ENCODE measurements at regions not wholly inside any gene's neighbourhood (a gene's known extent, or its start where the extent isn't known, plus 50 kb on each side); places are given as distances from the start of the nearest gene placed in this dataset.
"Not testable (repeated sequence)": the region's sequence is repeated elsewhere in the genome, so short reads cannot be mapped to it uniquely, and the experiment has no call there.

DNA sequence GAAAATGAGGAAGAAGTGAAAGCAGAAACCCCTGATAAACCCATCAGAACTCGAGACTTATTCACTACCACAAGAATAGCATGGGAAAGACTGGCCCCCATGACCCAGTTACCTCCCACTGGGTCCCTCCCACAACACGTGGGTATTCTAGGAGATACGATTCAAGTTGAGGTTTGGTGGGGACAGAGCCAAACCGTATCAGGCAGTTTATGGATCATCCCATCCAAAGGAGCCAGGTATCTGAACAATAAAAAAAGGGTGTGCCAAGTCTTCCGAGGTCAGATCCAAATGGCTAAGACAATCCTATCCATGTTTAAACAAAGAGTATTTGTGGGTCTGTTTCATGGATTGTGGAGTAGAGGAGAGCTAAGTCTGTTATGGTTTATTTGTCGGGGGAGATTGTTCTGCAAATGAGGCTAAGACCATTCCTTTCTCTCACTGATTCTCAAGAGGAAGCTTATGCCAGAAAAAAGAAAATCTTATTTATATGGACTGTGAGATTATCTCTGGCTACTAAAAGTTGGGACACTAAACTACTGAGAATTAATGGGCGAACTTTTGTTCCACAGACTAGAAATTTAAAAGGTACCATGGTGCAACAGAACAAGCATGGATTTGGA is 203.7 kb downstream of the IPMK start:
- DNase-seq = no peak
- Histone ChIP-seq H3K36me3 (no peaks in the 10 kb centered on the region), H3K9me3 (no peaks in the 10 kb centered on the region), H3K27ac (no peak overlapping the region), H3K27me3 (no peaks in the 10 kb centered on the region), H3K4me1 (no peaks in the 10 kb centered on the region), H3K4me3 (no peak overlapping the region)
- ATAC-seq = no peak
- TF ChIP-seq, protein P1, sequence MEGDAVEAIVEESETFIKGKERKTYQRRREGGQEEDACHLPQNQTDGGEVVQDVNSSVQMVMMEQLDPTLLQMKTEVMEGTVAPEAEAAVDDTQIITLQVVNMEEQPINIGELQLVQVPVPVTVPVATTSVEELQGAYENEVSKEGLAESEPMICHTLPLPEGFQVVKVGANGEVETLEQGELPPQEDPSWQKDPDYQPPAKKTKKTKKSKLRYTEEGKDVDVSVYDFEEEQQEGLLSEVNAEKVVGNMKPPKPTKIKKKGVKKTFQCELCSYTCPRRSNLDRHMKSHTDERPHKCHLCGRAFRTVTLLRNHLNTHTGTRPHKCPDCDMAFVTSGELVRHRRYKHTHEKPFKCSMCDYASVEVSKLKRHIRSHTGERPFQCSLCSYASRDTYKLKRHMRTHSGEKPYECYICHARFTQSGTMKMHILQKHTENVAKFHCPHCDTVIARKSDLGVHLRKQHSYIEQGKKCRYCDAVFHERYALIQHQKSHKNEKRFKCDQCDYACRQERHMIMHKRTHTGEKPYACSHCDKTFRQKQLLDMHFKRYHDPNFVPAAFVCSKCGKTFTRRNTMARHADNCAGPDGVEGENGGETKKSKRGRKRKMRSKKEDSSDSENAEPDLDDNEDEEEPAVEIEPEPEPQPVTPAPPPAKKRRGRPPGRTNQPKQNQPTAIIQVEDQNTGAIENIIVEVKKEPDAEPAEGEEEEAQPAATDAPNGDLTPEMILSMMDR (IDR thresholded peaks at IDR 0.05) = no peak
- no peak for TF ChIP-seq POLR2A (IDR thresholded peaks at IDR 0.05)
- 44% methylated on average over 7 of the region's 7 CpGs for WGBS (ENCODE audit: insufficient coverage, low coverage, low lambda C conversion rate, missing lambda C conversion rate)
- intact Hi-C loops (cut with DNase I) = loop anchor here (10.0 kb wide), 2 partner anchors 349 to 719 kb away; no protein-coding TSS in a partner anchor

DNA sequence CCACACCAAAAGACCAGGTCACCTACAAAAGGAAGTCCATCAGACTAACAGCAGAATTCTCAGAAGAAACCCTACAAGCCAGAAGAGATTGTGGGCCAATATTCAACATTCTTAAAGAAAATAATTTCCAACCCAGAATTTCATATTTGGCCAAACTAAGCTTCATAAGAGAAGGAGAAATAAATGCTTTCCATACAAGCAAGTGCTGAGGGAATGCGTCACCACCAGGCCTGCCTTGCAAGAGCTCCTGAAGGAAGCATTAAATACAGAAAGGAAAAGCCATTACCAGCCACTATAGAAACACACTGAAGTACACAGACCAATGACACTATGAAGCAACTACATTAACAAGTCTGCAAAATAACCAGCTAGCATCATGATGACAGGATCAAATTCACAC is 209.0 kb downstream of the IPMK start:
- ATAC-seq; H3K4me3 ChIP-seq; H3K27ac ChIP-seq; H3K9me3 ChIP-seq; H3K27me3 ChIP-seq; intact Hi-C loops (cut with DNase I); H3K36me3 ChIP-seq; H3K4me1 ChIP-seq; DNase-seq: not testable (repeated sequence)
- 67% methylated on average over 1 of the region's 1 CpG for WGBS (ENCODE audit: insufficient coverage, low coverage, low lambda C conversion rate, missing lambda C conversion rate)

DNA sequence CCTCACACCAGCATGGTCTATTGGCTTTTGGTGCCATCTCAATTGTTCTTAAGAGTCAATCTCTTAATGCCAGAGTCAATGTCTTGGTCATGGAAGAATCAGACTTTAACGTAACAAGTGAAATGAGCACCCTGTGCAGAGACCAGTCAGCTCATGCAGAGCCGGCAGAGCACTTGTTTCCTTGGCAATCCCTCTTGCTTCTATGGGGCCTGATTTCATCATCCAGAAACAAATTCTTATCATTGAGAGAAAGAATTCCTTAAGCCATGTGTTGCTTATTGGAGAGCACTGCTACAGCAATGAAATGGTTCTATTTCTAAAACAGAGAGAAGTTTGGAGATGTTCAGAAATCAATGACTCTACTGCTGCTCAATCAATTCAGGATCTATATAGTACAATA is 212.8 kb downstream of the IPMK start:
- no peak for DNase-seq
- Histone ChIP-seq H3K9me3 (no peaks in the 10 kb centered on the region), H3K27me3 (no peaks in the 10 kb centered on the region), H3K36me3 (no peaks in the 10 kb centered on the region), H3K4me3 (no peak overlapping the region), H3K4me1 (no peaks in the 10 kb centered on the region), H3K27ac (no peak overlapping the region)
- no peak for ATAC-seq
- TF ChIP-seq, protein P1 (IDR thresholded peaks at IDR 0.05) = no peak
- TF ChIP-seq POLR2A (IDR thresholded peaks at IDR 0.05) = no peak
- intact Hi-C loops (cut with DNase I) = no loop called here
- 79% methylated on average over 2 of the region's 2 CpGs for WGBS (ENCODE audit: insufficient coverage, low coverage, low lambda C conversion rate, missing lambda C conversion rate)

DNA sequence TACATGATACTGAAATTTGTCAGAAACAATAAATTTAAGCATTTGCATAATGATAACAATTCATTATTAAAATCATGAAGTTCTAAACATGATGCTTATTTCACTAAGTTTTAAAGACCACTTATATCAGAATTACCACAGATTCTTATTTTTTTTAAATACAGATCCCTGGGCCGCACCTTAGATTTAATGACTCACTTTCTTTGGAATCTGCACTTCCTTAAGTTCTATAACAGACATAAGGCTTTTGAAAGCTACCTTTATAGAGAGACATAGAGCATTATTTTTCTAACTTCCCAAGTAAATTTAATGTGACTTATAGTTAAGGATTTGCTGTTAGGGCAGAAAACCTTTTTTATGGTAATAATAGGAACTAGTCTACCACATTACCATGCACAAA is 214.9 kb downstream of the IPMK start:
- H3K4me1 ChIP-seq = no peaks in the 10 kb centered on the region
- no peaks in the 10 kb centered on the region for H3K27me3 ChIP-seq
- H3K36me3 ChIP-seq = no peaks in the 10 kb centered on the region
- H3K9me3 ChIP-seq = no peaks in the 10 kb centered on the region
- H3K4me3 ChIP-seq = no peak overlapping the region
- intact Hi-C loops (cut with DNase I) = no loop called here
- no peak for ATAC-seq
- DNase-seq = no peak
- WGBS (ENCODE audit: insufficient coverage, low coverage, low lambda C conversion rate, missing lambda C conversion rate) = 63% methylated on average over 1 of the region's 1 CpG
- H3K27ac ChIP-seq = no peak overlapping the region
- TF ChIP-seq, protein P1 (IDR thresholded peaks at IDR 0.05) = no peak
- TF ChIP-seq POLR2A (IDR thresholded peaks at IDR 0.05) = no peak

DNA sequence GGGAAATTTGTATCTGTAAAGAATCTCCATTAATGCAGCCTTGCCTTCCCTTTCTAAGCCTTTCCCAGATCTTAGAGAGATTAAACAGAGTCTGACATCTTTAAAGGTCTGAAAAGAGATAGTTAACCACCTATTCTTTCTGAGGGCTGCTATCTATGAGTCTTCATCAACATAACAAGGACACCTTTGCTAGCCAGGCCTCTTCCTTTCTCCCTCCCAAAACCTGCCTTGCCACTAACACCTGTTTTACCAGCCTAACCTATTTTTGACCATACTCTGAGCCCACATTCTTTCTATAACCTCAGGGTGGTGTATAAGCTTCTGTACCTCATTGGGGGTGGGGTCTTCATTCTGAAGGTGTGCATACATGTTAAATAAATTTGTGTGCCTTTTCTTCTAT is 217.1 kb downstream of the IPMK start:
- no peaks in the 10 kb centered on the region for H3K27me3 ChIP-seq
- H3K27ac ChIP-seq = no peak overlapping the region
- no peaks in the 10 kb centered on the region for H3K36me3 ChIP-seq
- H3K4me3 ChIP-seq = no peak overlapping the region
- ATAC-seq = no peak
- no peak for DNase-seq
- no peak for TF ChIP-seq POLR2A (IDR thresholded peaks at IDR 0.05)
- TF ChIP-seq, protein P1 (IDR thresholded peaks at IDR 0.05) = no peak
- no peaks in the 10 kb centered on the region for H3K9me3 ChIP-seq
- intact Hi-C loops (cut with DNase I) = no loop called here
- no peaks in the 10 kb centered on the region for H3K4me1 ChIP-seq
